ENCODE measurements at regions not wholly inside any gene's neighbourhood (a gene's known extent, or its start where the extent isn't known, plus 50 kb on each side); places are given as distances from the start of the nearest gene placed in this dataset.
A peak's percentile ranks its signal among the peaks of the same experiment; 100 is the strongest.
"Not testable (repeated sequence)": the region's sequence is repeated elsewhere in the genome, so short reads cannot be mapped to it uniquely, and the experiment has no call there.

DNA sequence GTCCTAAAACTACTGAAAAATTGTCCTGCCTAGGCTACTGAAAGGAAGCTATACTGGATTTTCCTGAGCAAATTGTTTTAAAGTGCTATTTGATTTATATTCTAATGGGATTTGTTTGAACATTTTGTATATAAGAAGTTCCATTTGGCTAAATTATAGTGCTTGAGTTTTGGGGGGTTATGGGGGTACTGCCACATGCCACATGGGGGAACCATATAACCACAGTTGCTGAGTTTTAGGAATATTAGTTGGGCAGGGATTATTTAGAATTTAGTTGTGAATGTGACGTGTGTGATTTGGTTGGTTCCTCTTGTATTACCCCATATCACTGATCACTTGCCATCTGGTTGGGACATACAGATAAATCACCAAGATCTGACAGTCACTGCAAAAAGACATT lies 224.5 kb upstream of the TAPT1 start:
- no peak for DNase-seq (ENCODE audit: low read depth in 2 of 2)

DNA sequence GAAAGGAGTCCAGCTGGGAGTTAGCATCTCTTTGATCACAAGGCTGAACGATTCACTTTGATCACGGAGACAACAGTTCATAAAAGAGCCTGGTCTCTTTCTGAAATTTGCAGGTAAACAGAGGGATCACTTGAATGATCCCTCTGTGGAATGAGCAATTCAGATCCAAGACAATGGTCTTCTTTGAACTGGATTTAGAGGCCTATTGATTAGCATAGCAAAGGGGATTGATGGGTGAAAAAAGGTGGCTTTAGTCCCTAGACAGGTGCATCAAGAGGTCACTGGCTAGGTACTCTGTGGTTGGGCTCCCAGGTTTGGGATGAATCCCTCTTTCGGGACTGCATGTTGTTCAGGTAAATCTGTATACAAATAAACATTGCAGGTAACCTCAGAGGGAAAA lies 223.8 kb upstream of the TAPT1 start:
- no peak for DNase-seq (ENCODE audit: low read depth in 2 of 2)

DNA sequence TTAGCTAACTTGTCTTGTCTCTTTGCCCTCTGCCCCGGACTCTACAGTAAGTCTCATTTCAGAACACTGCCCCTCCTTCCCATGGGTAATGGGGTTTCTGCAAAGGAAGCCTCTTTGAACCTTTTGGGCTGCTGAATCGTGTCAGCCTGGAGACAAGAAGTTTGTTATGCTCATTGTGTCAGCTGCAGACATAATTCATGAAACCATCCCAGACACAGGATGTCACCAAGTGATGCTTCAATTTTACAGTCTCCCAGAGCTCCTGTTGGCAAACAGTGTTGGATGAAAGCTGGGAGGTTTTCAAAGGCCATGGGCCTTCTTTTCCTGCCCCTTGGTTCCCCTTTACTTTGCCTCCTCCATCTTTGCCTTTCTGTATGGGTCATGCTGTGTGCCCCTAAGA lies 223.1 kb upstream of the TAPT1 start:
- no peak for DNase-seq (ENCODE audit: low read depth in 2 of 2)

DNA sequence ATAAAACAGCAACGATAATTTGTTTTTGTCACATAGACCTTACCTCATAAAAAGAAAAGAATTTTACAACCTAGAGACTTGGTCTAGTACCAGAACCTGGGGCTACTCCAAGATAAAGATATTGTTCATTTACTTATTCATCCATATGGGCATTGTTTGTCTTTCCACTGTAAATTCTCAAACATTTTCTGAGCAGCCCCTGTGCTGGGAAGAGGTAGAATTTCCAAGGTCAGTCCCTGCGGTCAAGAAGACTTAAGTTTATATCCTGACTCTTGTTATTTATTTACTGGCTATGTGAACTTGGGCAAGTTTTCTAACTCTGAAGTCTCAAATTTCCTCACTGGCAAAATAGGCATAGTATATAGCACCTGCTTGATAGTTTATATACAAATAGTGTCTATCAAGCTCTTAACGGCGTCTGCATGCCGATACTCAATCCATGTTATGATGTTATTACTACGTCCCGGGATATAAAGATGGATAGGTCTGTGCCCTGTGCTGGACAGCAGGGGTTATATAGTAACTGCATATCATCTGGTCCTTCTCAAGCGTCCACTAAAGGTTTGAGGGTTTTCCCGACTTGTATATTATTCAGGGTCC lies 222.1 kb upstream of the TAPT1 start:
- DNase-seq (ENCODE audit: low read depth in 2 of 2), result no peak

DNA sequence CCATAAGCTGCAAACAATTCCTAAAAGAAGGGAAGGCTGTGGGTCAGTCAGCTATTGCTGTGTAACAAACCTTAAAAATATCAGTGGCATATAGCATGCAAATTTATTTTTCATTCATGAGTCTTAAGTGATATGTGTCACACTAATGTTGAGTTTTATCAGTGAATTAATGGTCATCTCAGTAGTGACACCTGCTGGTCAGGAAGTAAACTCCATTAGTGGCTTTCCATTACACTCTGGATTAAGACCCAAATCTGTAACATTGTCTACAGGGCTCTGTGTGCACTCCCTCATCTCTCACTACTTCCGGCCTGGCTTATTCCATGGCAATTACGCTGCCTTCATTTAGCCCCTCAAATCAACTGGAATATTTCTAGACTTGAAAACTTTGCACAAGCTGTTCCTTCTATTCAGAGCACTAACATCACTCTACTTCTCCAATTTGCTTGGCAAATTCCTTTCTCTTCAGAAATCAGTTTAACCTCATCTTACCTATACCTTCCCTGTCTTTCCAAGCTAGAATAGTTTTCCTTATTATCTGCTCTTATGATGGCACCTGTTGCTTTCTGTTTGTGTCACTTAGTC lies 217.3 kb upstream of the TAPT1 start:
- peak in 1 of 2 experiments; percentile 14 for DNase-seq (ENCODE audit: low read depth in 2 of 2)

DNA sequence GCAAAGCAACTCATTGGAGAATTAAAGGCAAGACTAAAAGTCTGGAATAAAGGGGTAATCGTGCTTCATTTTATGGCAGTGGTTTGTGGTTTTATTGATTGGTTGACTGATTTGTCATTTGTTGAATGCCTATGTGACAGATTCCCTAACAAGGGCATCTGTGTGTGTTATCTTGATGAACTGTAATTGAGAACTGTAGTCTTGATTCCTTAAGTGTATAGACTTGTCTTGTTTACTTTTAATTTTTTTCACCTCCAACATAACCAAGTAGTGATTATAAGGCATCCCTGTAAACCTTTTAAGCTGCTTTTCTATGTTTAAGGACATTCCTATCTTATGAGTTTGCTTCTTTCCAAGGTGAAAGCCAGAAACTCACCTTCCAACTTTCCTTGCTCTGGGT lies 216.0 kb upstream of the TAPT1 start:
- no peak for DNase-seq (ENCODE audit: low read depth in 2 of 2)

DNA sequence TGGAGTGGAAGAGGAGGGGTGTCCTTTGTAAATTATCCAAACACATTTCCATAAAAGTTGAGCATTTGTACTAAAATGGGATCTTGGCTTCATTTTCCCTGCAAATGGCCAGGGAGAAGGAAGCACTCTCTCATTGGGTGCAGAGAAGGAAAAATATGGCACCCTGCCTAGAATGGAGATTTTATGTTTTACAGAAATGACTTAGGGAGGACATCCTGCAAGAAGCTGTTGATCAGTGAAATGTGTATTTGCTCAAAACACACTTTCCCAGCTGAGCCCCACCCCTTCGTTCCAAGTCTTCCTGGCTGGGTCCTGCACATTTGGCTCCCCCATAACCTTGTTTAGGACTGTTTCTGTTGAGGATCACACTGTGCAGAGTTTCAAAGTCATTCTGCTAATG lies 213.5 kb upstream of the TAPT1 start:
- no peak for DNase-seq (ENCODE audit: low read depth in 2 of 2)

DNA sequence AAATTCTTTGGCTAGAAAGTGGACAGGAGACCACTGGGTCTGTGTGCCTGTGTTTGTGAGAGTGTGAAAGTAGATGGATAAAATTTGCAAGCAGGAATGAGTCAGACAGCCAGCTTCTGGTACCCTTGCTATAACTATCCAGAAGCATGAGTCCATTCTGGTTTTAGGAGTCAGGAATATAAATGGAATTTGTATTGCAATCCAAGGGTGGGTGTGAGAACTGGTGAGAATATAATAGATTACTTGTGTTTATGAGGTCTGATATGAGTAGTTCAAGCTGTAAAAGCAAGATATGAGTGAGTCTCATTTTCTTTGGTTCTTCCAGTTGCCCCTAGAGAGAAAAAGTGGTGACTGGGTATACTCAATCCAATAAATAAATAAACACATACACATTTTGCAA lies 212.7 kb upstream of the TAPT1 start:
- DNase-seq (ENCODE audit: low read depth in 2 of 2), result peak; percentile 13 to 20

DNA sequence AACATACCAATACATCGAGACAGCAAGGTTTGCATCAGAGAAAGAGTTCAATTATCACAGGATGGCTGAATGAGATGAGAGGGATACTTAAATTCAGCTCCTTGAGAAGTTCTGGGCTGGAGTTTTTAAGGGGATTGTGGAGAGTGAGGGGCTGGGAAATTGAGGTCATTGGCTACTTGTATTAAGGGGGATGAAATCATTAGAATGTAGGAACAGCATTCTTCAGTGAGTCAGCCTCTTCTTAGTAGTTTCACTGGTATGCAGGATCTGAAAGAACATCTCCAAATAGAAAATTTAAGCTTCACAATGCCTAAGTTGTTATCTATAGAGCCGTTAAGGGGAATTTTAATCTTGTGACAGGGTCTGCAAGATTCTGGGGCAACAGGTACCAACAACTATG lies 211.6 kb upstream of the TAPT1 start:
- DNase-seq (ENCODE audit: low read depth in 2 of 2), result no peak

DNA sequence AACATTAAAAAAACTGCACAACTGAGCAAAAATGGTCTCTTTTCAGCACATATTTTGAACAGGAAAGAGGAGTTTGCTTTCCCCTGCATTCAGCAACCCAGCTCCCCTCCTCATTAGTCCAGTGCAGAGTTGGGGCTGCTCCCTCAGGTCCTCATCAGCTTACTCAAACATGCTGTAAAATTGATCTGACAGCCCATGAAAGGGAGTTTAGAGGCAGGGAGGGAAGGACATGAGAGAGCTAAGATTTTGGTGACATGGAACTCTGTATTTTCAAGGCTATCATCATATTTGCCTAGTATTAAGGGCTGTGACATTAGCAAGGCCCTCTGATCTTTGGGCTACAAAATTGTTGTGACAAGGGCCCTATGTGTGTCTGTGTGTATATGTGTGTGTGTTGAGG lies 205.6 kb upstream of the TAPT1 start:
- no peak for DNase-seq (ENCODE audit: low read depth in 2 of 2)

DNA sequence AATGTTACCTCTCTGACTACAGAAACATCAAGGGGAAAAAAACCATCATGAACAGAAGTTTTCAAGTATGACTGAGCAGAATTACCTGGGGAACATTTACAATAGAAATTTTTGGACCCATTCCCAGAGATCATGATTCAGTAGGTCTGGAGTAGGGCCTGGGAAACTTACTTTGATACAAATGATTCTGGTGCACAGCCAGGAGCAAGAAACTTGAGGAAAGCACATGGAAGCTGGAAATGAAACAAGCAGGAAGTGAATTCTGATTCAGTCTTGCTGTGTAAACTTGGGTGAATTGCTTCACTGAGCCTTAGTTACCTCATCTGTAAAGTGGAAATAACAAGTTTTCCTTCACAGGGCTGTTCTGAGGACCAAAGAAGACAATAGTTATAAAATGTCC lies 192.5 kb upstream of the TAPT1 start:
- DNase-seq (ENCODE audit: low read depth in 2 of 2), result peak; percentile 56 to 57

DNA sequence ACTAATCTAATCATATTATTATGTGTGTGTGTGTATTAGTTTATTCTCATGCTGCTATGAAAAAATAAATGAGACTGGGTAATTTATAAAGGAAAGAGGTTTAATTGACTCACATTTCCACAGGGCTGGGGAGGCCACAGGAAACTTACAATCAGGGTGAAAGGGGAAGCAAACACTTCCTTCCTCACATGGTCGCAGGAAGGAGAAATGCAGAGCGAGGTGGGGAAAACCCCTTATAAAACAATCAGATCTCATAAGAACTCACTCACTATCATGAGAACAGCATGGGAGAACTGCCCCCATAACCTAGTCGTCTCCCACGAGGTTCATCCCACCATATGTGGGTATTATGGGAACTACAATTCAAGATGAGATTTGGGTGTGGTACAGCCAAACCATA lies 190.9 kb upstream of the TAPT1 start:
- DNase-seq (ENCODE audit: low read depth in 2 of 2), result no peak

DNA sequence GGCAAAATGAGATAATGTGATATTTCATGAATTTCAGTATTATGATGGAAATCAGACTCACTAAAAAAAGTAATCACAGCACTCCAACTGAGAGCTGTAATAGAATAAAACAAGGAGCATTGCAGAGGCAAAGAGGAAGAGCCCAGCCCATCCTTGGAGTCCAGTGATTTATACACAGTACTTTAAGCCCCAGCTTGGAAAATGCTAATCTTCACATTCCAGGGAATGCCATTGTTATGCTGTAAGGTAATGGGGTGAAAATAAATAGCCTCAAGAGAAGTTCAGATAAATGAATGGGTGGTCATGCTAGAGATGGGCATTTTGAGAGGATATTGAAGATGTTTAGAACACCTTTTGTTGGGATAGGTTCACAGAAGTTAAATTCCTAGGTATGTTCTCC lies 190.3 kb upstream of the TAPT1 start:
- no peak for DNase-seq (ENCODE audit: low read depth in 2 of 2)

DNA sequence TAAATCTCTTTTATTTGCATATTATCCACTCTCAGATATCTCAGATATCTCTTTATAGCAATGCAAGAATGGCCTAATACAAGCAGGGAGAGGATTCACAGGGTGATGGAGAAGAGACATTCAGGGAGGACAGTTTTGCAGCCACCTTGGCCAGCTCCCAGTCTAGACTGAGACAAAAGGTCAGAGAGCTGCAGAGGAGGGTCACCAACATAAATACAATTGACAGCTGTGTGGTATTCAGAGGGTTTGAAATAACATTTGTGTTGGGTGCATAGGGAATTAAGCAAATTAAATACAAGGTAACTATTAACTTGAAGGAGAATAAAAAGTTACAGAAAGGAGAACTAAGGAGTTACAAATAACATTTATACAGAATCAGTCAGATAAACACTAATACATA lies 189.5 kb upstream of the TAPT1 start:
- DNase-seq (ENCODE audit: low read depth in 2 of 2), result no peak

DNA sequence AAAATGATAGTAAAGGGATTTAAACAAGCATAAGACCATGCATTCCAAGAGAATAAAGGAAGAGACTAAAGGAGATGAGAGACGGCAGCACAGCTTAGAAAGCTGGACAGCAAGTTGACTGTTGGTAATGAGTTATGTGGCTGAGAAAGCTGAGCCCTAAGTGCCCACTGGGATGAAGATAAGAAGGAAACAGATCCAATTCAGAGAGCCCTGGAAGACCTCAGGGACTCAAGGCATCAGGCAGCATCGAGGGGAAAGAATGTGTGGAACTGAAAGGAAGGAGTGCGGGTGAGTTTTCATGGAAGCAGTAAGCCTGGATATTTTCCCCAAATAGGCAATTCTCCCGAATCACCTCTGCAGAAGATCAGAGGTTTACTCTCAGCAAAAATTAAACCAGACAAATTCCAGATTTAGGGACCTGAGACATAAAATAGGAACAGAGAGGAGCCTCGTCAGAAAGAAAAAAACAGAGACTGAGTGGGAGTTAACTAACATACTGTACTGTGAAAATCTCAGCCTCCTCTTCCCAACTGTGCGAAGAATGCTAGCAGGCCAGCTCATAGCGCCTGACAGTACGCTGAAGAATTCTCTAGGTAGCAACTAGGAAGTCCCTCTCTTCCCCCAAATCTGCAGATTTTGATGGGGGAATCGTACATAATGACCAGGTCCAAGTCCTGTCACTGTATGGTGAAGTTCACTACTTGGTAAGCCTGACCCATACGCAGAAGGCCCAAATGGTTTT lies 187.7 kb upstream of the TAPT1 start:
- no peak for DNase-seq (ENCODE audit: low read depth in 2 of 2)

DNA sequence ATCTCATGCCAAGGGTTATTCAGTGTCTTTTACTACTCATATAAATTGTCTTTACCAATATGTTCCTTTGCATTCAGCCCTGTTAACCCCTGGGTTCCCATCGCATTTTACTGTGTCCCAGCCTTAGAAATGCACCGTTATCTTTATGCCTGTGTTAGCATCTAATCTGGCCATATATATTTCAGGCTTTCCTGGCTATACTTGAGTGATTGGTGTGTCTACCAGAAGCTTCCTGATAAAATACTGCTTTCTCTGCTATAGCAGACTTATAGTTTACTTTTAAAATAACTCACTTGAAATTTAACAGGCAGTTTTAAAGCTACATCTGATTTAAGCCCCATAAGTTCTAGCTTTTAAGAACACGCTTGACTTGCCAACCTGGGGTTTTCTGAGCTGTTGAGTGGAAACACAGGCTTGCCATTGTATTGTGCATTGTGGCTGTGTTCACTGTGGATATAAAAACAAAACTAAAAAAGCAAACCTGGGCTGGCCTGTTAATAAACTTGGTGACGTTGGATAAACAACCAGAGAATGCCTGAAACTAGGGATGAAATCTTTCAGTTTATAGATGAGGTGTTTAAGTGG lies 185.3 kb upstream of the TAPT1 start:
- no peak for DNase-seq (ENCODE audit: low read depth in 2 of 2)

DNA sequence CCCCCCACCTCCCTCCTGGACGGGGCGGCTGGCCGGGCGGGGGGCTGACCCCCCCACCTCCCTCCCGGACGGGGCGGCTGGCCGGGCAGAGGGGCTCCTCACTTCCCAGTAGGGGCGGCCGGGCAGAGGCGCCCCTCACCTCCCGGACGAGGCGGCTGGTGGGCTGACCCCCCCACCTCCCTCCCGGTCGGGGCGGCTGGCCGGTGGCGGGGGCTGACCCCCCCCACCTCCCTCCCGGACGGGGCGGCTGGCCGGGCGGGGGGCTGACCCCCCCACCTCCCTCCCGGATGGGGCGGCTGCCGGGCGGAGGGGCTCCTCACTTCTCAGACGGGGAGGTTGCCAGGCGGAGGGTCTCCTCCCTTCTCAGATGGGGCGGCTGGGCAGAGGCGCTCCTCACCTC lies 166.9 kb upstream of the TAPT1 start:
- not testable (repeated sequence) for DNase-seq (ENCODE audit: low read depth in 2 of 2)

DNA sequence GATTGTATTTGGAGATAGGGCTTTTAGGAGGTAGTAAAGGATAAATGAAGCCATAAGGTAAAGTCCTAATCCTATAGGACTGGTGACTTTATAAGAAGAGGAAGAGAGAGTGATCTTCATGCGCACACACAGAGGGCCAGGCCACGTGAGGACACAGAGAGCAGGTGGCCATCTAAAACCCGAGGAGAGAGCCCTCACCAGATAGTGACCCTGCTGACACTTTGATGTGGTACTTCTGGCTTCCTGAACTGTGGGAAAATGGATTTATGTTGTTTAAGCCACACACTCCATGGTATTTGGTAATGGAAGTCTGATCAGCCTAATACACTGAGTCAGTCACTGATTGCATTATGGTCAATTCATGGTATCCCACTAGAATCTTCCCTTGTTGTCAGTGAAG lies 164.9 kb upstream of the TAPT1 start:
- no peak for DNase-seq (ENCODE audit: low read depth in 2 of 2)

DNA sequence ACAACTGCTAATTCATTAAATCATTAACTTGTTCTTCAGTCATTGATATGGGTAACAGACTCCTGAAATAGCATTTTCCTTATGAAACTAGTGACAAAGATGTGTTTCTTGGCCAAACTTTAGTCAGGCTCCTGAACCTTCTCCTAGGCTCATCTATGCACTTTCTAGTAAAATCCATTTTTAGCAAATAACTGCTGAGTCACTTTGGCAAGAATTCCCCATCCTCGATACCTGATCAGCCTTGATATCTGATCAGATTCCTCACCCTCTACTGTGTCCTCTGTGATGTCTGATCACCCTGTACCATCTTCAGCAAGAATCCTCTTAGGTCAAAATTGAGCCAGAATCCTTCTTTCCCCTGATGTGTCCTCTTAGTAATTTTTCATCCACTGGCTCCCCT lies 161.2 kb upstream of the TAPT1 start:
- no peak for DNase-seq (ENCODE audit: low read depth in 2 of 2)

DNA sequence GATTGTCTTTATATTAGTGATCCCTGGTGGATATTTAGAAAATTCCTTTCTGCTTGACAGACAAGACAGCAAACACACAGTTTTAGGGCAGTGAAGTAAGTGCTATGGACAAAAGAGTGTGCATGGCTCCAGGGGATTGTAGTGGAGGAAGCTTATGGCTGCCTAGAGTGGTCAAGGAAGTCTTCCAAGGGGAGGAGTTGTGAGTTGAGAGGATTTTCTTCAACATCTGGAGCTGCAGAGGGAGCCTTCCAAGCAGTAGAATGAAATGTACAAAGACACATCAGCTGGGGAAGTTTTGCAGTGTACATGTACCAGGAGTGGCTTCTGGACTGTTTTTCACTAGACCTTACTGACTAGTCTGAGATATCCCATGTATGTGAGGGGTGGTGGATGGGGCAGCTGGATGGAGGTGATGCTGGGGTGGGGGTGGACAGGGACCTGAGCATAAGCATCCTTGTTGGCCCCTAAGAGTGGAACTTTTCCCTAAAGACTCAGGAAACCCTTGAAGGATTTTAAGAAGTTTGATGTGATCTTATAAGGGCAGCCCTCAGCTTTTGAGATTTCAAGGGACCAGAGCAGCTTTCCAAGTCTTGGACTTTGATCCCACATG lies 160.5 kb upstream of the TAPT1 start:
- DNase-seq (ENCODE audit: low read depth in 2 of 2), result no peak

DNA sequence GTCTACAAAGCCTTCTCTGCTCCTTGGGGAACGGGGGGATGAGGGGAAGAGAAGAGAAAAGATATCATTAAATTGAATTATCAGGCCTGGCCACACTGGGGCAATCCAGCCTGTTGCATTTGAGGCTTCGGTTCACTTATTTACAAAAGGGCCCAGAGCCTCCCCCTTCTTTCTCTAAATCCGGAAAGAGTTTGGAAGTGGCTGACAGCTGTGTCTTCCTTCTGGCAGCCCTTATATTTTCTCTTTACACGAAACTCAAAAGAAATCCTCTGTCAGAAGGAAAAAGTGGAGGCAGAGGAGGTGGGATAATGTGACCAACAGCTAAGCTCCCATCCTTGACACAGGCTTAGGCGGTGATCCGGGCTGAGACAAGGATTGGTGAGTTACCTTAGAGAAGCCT lies 158.3 kb upstream of the TAPT1 start:
- no peak for DNase-seq (ENCODE audit: low read depth in 2 of 2)

DNA sequence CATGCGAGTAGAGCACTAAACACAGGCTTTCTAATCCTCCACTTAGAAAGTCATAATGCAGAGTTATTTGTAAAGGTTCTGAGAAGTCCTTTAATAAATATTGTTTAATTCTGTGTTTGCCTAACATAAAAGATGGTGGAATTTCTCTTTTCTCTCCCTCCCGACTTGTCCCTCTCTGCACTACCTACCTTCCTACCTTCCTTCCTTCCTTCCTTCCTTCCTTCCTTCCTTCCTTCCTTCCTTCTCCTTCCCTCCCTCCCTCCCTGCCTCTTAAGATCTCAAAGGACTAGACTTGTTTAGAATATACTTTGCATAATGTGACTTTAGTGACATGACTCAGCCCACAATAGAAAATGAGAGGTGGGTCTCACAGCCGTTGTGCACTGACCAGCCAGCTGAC lies 156.3 kb upstream of the TAPT1 start:
- DNase-seq (ENCODE audit: low read depth in 2 of 2), result no peak

DNA sequence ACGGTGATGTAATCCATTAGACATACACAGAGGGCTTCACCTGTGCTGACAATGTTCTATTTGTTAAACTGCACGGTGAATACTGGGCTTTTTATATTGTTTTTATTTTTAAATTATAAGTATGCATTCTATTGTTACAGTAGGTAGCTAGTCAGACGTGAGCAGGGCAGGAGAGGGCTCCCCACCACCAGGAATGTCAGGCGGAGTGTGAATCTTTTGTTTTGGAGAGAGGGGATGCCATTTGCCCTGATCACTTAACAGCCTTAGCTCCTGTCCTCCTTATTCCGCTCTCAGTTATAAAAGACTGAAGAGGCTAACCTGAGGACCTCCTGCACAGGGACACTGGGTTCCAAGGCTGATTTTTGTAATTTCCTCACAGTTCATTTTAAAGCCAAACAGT lies 151.6 kb upstream of the TAPT1 start:
- no peak for DNase-seq (ENCODE audit: low read depth in 2 of 2)

Measured in fibroblast of skin of left quadriceps (primary cell).